Lower leg skin (tissue), 4 donors: ENCODE measurements at regions not wholly inside any gene's neighbourhood (a gene's known extent, or its start where the extent isn't known, plus 50 kb on each side); places are given as distances from the start of the nearest gene placed in this dataset.

Source experiments
- DNase-seq, 2 donors: peaks; one replicate each; pipeline ENCODE4 v3.0.0-alpha.2; 2019; ENCODE audit warnings: low spot score in 2 of 2
- H3K4me3 ChIP-seq: fragments of 200-600 bp; sonication (generic); 2 replicates; pipeline ENCODE4 v1.5.1; 2017; ENCODE audit warnings: mild to moderate bottlenecking, low read depth; ENCODE audit not compliant: poor library complexity, severe bottlenecking
- CTCF ChIP-seq, 3 donors: fragments of 450-650 bp; IDR thresholded peaks; one replicate each; pipeline ENCODE4 v1.5.1; 2016; ENCODE audit warnings: antibody characterized with exemption in 3 of 3, mild to moderate bottlenecking in 3 of 3, moderate library complexity in 2 of 3
- POLR2A ChIP-seq, 2 donors: fragments of 450-650 bp; IDR thresholded peaks; one replicate each; pipeline ENCODE4 v1.6.1; 2016 to 2017; ENCODE audit warnings: antibody characterized with exemption in 2 of 2, mild to moderate bottlenecking in 1 of 2, moderate library complexity in 1 of 2
- WGBS, 2 donors: methylation state at CpG; one replicate each; pipeline ENCODE4 v1.1.5; 2018; 5-methylcytosine and 5-hydroxymethylcytosine counted together
- intact Hi-C: fragments of 100-400 bp; cut with DNase I; formaldehyde crosslinking; loops from one replicate; pipeline ENCODE4 v1.15.0; 2023; ENCODE audit warnings: low total_unique reads

- 90 to 92% methylated on average over 3 of the region's 3 CpGs for WGBS, 2 donors
- no peak for TF ChIP-seq POLR2A (IDR thresholded peaks at IDR 0.05)
- TF ChIP-seq CTCF (IDR thresholded peaks at IDR 0.05), result no peak
- intact Hi-C loops, result no loop called here
- DNase-seq, result no peak
- H3K4me3 ChIP-seq, result no peak overlapping the region
These were observed 782.5 kb upstream of the ZEB2 start for GRCh38 chr2:145302451-145302850.

- no peak for DNase-seq
- TF ChIP-seq POLR2A (IDR thresholded peaks at IDR 0.05) (no peak), CTCF (IDR thresholded peaks at IDR 0.05) (no peak)
- no peak overlapping the region for H3K4me3 ChIP-seq
- intact Hi-C loops, result no loop called here
- 84 to 86% methylated on average over 10 of the region's 10 CpGs for WGBS, 2 donors
These were observed 779.4 kb upstream of the ZEB2 start for GRCh38 chr2:145299368-145299767.

GRCh38 chr2:145292166-145292565 lies 772.2 kb upstream of the ZEB2 start:
- intact Hi-C loops, result no loop called here
- no peak overlapping the region for H3K4me3 ChIP-seq
- no peak for TF ChIP-seq CTCF (IDR thresholded peaks at IDR 0.05)
- no peak for TF ChIP-seq POLR2A (IDR thresholded peaks at IDR 0.05)
- no peak for DNase-seq

- WGBS, 2 donors, result 55 to 57% methylated on average over 2 of the region's 2 CpGs
- TF ChIP-seq POLR2A (IDR thresholded peaks at IDR 0.05), result no peak
- no peak for TF ChIP-seq CTCF (IDR thresholded peaks at IDR 0.05)
- intact Hi-C loops, result no loop called here
- no peak for DNase-seq
- H3K4me3 ChIP-seq, result no peak overlapping the region
These were observed 771.1 kb upstream of the ZEB2 start for GRCh38 chr2:145290986-145291385.

- no peak overlapping the region for H3K4me3 ChIP-seq
- TF ChIP-seq POLR2A (IDR thresholded peaks at IDR 0.05) (no peak), CTCF (IDR thresholded peaks at IDR 0.05) (no peak)
- intact Hi-C loops, result no loop called here
- 44 to 54% methylated on average over 4 of the region's 4 CpGs for WGBS, 2 donors
- no peak for DNase-seq
These were observed 770.0 kb upstream of the ZEB2 start for GRCh38 chr2:145289946-145290345.

GRCh38 chr2:145288650-145289496 lies 769.0 kb upstream of the ZEB2 start:
- H3K4me3 ChIP-seq, result no peak overlapping the region
- TF ChIP-seq POLR2A (IDR thresholded peaks at IDR 0.05) (no peak), CTCF (IDR thresholded peaks at IDR 0.05) (no peak)
- DNase-seq, result no peak
- intact Hi-C loops, result no loop called here
- 84 to 86% methylated on average over 3 of the region's 3 CpGs for WGBS, 2 donors
